HepG2 (cell line): ENCODE measurements at regions not wholly inside any gene's neighbourhood (a gene's known extent, or its start where the extent isn't known, plus 50 kb on each side); places are given as distances from the start of the nearest gene placed in this dataset.

Experiments
- ATM ChIP-seq: fragments of 450-650 bp; IDR thresholded peaks from 2 replicates; pipeline ENCODE4 v1.7.1; 2017; ENCODE audit warnings: mild to moderate bottlenecking, borderline replicate concordance
- DRAP1 ChIP-seq: IDR thresholded peaks from 2 replicates; pipeline ENCODE4 v1.6.1; 2016; ENCODE audit warnings: missing genetic modification reagents, missing compliant biosample characterization
- ETS1 ChIP-seq: sonication (generic); formaldehyde crosslinking; IDR thresholded peaks from 2 replicates; pipeline ENCODE4 v1.4.0; 2020; ENCODE audit warnings: missing genetic modification reagents
- FOXK1 ChIP-seq: sonication (generic); formaldehyde crosslinking; IDR thresholded peaks from 2 replicates; pipeline ENCODE4 v1.4.0; 2020; ENCODE audit warnings: low read depth, missing genetic modification reagents, borderline replicate concordance
- MEF2D ChIP-seq: sonication (generic); formaldehyde crosslinking; IDR thresholded peaks from 2 replicates; pipeline ENCODE4 v1.5.1; 2020; ENCODE audit warnings: mild to moderate bottlenecking, missing genetic modification reagents
- SSRP1 ChIP-seq: IDR thresholded peaks from 2 replicates; pipeline ENCODE4 v1.6.1; 2016; ENCODE audit warnings: control low read depth
- ZNF501 ChIP-seq: sonication (generic); formaldehyde crosslinking; IDR thresholded peaks from 2 replicates; pipeline ENCODE4 v1.5.1; 2020; ENCODE audit warnings: mild to moderate bottlenecking, moderate library complexity, missing genetic modification reagents
- ZNF737 ChIP-seq: sonication (generic); formaldehyde crosslinking; IDR thresholded peaks from 2 replicates; pipeline ENCODE4 v1.5.0; 2020; ENCODE audit warnings: missing genetic modification reagents, mild to moderate bottlenecking, borderline replicate concordance
- TF ChIP-seq, protein P1 (sequence below): sonication (generic); formaldehyde crosslinking; IDR thresholded peaks from 2 replicates; pipeline ENCODE4 v1.4.0; 2020; ENCODE audit warnings: mild to moderate bottlenecking, missing genetic modification reagents, borderline replicate concordance
- TF ChIP-seq, protein P2 (sequence below): sonication (generic); formaldehyde crosslinking; conservative IDR thresholded peaks from 2 replicates; pipeline ENCODE4 v1.5.0; 2020; ENCODE audit warnings: missing genetic modification reagents
- TF ChIP-seq, protein P3 (sequence below): sonication (generic); formaldehyde crosslinking; IDR thresholded peaks from 2 replicates; pipeline ENCODE4 v1.5.0; 2020; ENCODE audit warnings: mild to moderate bottlenecking, missing genetic modification reagents, borderline replicate concordance
- TF ChIP-seq, protein P4 (sequence below): sonication (generic); formaldehyde crosslinking; IDR thresholded peaks from 2 replicates; pipeline ENCODE4 v1.4.0; 2020; ENCODE audit warnings: missing genetic modification reagents

DNA sequence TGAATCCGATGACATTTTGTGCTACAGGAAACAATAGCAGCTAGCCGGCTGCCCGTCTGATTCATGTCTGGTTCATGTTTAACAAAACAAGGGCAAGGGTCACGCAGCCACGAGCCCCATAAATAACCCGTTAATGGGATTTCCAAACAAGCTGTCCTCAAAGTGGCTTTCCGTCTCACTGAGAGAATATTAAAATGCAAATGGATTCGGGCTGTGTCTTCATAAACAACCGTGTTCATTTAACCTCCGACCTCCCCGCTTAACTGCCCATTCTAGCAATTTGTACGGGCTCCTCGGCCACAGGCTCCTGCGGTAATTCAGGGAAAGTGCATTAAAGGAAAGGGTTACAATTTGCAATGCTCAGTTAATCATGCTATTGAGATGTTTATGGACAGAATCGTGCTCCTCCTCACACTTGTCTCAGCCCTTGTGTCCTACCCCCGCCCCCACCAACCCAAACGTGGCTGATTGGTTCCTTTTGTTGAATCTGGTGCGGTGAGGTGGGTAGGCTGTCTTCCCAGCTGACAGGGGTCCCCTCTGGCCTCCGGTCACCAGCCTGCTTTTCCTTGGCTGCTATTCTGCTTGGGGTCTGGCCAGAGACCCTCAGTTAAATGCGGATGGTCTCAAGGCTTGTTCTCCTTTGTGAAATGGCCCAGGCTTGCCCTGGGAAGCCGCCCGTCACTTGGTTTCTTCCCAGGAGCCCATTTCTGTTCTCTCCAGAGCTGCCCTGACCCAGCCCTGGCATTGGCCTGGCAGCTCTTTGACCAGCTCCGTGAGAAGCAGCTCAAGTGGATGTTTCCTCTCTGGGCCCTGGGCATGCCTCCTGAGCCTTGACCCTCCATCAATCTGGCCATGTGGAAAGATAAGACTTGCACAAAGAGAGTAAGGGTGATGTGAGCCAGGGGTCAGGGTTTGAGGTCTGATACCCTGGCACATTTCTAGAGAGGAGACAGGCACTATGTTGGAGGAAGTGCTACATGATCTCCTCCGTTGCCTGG lies 200.7 kb upstream of the POU3F1 start (continued):
- TF ChIP-seq ETS1 (CRISPR knock-in tag): no peak
- TF ChIP-seq, protein P1, sequence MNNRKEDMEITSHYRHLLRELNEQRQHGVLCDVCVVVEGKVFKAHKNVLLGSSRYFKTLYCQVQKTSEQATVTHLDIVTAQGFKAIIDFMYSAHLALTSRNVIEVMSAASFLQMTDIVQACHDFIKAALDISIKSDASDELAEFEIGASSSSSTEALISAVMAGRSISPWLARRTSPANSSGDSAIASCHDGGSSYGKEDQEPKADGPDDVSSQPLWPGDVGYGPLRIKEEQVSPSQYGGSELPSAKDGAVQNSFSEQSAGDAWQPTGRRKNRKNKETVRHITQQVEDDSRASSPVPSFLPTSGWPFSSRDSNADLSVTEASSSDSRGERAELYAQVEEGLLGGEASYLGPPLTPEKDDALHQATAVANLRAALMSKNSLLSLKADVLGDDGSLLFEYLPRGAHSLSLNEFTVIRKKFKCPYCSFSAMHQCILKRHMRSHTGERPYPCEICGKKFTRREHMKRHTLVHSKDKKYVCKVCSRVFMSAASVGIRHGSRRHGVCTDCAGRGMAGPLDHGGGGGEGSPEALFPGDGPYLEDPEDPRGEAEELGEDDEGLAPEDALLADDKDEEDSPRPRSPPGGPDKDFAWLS (CRISPR knock-in tag): no peak
- TF ChIP-seq FOXK1 (CRISPR knock-in tag): peak; percentile 47; the same call in 1 of the 2 replicates
- TF ChIP-seq, protein P2, sequence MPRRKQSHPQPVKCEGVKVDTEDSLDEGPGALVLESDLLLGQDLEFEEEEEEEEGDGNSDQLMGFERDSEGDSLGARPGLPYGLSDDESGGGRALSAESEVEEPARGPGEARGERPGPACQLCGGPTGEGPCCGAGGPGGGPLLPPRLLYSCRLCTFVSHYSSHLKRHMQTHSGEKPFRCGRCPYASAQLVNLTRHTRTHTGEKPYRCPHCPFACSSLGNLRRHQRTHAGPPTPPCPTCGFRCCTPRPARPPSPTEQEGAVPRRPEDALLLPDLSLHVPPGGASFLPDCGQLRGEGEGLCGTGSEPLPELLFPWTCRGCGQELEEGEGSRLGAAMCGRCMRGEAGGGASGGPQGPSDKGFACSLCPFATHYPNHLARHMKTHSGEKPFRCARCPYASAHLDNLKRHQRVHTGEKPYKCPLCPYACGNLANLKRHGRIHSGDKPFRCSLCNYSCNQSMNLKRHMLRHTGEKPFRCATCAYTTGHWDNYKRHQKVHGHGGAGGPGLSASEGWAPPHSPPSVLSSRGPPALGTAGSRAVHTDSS (CRISPR knock-in tag): no peak
- TF ChIP-seq ZNF501: no peak
- no peak for TF ChIP-seq ZNF737 (CRISPR knock-in tag)
- TF ChIP-seq ATM: no peak
- no peak for TF ChIP-seq DRAP1 (CRISPR knock-in tag)
- no peak for TF ChIP-seq SSRP1 (CRISPR knock-in tag)
- TF ChIP-seq MEF2D (CRISPR knock-in tag): peak; percentile 74; the same call in 1 of the 2 replicates
- TF ChIP-seq, protein P3, sequence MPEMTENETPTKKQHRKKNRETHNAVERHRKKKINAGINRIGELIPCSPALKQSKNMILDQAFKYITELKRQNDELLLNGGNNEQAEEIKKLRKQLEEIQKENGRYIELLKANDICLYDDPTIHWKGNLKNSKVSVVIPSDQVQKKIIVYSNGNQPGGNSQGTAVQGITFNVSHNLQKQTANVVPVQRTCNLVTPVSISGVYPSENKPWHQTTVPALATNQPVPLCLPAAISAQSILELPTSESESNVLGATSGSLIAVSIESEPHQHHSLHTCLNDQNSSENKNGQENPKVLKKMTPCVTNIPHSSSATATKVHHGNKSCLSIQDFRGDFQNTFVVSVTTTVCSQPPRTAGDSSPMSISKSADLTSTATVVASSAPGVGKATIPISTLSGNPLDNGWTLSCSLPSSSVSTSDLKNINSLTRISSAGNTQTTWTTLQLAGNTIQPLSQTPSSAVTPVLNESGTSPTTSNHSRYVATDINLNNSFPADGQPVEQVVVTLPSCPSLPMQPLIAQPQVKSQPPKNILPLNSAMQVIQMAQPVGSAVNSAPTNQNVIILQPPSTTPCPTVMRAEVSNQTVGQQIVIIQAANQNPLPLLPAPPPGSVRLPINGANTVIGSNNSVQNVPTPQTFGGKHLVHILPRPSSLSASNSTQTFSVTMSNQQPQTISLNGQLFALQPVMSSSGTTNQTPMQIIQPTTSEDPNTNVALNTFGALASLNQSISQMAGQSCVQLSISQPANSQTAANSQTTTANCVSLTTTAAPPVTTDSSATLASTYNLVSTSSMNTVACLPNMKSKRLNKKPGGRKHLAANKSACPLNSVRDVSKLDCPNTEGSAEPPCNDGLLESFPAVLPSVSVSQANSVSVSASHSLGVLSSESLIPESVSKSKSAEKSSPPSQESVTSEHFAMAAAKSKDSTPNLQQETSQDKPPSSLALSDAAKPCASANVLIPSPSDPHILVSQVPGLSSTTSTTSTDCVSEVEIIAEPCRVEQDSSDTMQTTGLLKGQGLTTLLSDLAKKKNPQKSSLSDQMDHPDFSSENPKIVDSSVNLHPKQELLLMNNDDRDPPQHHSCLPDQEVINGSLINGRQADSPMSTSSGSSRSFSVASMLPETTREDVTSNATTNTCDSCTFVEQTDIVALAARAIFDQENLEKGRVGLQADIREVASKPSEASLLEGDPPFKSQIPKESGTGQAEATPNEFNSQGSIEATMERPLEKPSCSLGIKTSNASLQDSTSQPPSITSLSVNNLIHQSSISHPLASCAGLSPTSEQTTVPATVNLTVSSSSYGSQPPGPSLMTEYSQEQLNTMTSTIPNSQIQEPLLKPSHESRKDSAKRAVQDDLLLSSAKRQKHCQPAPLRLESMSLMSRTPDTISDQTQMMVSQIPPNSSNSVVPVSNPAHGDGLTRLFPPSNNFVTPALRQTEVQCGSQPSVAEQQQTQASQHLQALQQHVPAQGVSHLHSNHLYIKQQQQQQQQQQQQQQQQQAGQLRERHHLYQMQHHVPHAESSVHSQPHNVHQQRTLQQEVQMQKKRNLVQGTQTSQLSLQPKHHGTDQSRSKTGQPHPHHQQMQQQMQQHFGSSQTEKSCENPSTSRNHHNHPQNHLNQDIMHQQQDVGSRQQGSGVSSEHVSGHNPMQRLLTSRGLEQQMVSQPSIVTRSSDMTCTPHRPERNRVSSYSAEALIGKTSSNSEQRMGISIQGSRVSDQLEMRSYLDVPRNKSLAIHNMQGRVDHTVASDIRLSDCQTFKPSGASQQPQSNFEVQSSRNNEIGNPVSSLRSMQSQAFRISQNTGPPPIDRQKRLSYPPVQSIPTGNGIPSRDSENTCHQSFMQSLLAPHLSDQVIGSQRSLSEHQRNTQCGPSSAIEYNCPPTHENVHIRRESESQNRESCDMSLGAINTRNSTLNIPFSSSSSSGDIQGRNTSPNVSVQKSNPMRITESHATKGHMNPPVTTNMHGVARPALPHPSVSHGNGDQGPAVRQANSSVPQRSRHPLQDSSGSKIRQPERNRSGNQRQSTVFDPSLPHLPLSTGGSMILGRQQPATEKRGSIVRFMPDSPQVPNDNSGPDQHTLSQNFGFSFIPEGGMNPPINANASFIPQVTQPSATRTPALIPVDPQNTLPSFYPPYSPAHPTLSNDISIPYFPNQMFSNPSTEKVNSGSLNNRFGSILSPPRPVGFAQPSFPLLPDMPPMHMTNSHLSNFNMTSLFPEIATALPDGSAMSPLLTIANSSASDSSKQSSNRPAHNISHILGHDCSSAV (CRISPR knock-in tag): no peak
- TF ChIP-seq, protein P4, sequence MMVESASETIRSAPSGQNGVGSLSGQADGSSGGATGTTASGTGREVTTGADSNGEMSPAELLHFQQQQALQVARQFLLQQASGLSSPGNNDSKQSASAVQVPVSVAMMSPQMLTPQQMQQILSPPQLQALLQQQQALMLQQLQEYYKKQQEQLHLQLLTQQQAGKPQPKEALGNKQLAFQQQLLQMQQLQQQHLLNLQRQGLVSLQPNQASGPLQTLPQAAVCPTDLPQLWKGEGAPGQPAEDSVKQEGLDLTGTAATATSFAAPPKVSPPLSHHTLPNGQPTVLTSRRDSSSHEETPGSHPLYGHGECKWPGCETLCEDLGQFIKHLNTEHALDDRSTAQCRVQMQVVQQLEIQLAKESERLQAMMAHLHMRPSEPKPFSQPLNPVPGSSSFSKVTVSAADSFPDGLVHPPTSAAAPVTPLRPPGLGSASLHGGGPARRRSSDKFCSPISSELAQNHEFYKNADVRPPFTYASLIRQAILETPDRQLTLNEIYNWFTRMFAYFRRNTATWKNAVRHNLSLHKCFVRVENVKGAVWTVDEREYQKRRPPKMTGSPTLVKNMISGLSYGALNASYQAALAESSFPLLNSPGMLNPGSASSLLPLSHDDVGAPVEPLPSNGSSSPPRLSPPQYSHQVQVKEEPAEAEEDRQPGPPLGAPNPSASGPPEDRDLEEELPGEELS (CRISPR knock-in tag): peak; percentile 74
